ENCODE measurements at regions not wholly inside any gene's neighbourhood (a gene's known extent, or its start where the extent isn't known, plus 50 kb on each side); places are given as distances from the start of the nearest gene placed in this dataset.

DNA sequence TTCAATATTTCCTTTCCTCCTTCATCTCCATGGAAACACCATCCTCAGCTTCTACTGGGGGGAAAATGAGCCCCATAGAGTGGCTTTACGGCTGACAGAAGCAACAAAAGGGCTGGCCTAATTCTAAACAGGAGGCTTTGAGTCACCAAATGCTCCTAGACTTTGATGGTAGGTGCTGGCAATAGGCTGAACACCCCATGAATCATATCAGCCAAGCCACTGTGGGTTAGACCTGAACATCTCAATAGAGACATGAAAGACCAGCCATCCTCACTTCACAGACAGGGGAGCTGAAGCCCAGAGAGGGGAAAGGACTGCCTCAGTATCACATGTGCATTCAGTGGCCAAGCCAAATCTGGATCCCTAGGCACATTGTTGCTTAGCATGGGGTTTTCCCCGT lies 107.6 kb downstream of the AMER1 start:
- TF ChIP-seq, protein P1, sequence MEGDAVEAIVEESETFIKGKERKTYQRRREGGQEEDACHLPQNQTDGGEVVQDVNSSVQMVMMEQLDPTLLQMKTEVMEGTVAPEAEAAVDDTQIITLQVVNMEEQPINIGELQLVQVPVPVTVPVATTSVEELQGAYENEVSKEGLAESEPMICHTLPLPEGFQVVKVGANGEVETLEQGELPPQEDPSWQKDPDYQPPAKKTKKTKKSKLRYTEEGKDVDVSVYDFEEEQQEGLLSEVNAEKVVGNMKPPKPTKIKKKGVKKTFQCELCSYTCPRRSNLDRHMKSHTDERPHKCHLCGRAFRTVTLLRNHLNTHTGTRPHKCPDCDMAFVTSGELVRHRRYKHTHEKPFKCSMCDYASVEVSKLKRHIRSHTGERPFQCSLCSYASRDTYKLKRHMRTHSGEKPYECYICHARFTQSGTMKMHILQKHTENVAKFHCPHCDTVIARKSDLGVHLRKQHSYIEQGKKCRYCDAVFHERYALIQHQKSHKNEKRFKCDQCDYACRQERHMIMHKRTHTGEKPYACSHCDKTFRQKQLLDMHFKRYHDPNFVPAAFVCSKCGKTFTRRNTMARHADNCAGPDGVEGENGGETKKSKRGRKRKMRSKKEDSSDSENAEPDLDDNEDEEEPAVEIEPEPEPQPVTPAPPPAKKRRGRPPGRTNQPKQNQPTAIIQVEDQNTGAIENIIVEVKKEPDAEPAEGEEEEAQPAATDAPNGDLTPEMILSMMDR (IDR thresholded peaks at IDR 0.05) = no peak

DNA sequence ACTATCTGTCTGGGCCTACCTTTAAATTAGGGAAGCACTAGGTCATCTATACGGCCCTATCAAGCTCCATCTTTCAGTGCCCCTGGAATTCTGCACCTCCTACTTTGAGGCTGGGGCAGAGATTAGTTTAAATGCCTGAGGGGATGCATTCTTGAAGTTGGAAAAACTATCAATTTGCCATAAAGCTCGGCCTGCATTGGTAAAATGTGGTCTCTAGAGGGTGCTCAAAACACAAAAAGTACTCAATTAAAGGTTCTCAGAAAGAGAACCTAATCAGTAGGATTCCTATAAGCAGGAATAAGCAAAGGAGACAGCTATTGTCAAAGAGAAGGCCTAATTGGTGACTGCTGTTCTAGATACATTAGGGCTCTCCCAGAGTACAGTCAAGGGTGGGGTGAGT lies 111.7 kb downstream of the AMER1 start:
- TF ChIP-seq, protein P1 (IDR thresholded peaks at IDR 0.05) = peak; percentile 39
